K562 (cell line): ENCODE measurements at regions not wholly inside any gene's neighbourhood (a gene's known extent, or its start where the extent isn't known, plus 50 kb on each side); places are given as distances from the start of the nearest gene placed in this dataset.

ENCODE experiments used
- ATAC-seq: fragments of 200-7000 bp; cut with Tn5 transposase; 3 replicates; pipeline ENCODE4 v1.9.1; 2020; ENCODE audit warnings: moderate library complexity
- BruUV-seq: library from RNA; stranded (reverse); fragments of 400-500 nt; replicated peaks from 2 replicates; lab custom pipeline; 2021; lab: Mats Ljungman, UMichigan
- CTCF ChIA-PET: fragments of 300-600 bp; formaldehyde crosslinking; extraction: SDS; loops from one replicate; lab custom pipeline; 2021; ENCODE audit warnings: low intra/inter-chr PET ratio; lab: Yijun Ruan, JAX
- POLR2A ChIA-PET: fragments of 300-600, 350-650 bp; sonication (Branson Sonifier 250); formaldehyde crosslinking; extraction: SDS; loops from one replicate; lab custom pipeline; 2021; ENCODE audit warnings: antibody characterized with exemption, inconsistent platforms; lab: Yijun Ruan, JAX
- DNase-seq, 4 experiments: peaks; one replicate each; pipeline versions ENCODE4 v3.0.0 to v3.0.0-alpha.2; 2011 to 2018; ENCODE audit warnings: low spot score in 3 of 4, mixed read lengths in 3 of 4; ENCODE audit errors: extremely low read depth in 1 of 4
- FAIRE-seq: peaks from 2 replicates; lab custom pipeline; 2011; peaks lifted over from hg19 to GRCh38; lab: Jason Lieb, UNC
- H2AFZ ChIP-seq: 2 replicates; pipeline ENCODE4 v1.6.0; 2011; ENCODE audit warnings: low read depth, low read length, control low read depth, inconsistent platforms
- H3K27ac ChIP-seq: fragments of 200-600 bp; 3 replicates; pipeline ENCODE4 v1.8.0; 2011; ENCODE audit warnings: low read depth, mild to moderate bottlenecking, control low read depth, inconsistent platforms, low read length, moderate library complexity, mixed read lengths; ENCODE audit errors: extremely low read depth
- H3K27me3 ChIP-seq, 2 experiments: fragments of 300-600 bp in 1 of 2; 2 replicates in 1 of 2; 3 replicates in 1 of 2; pipeline versions ENCODE4 v1.6.0 to v1.8.0; 2011; ENCODE audit warnings: inconsistent platforms in 2 of 2, low read length in 2 of 2, mild to moderate bottlenecking in 1 of 2, mixed read lengths in 1 of 2, moderate library complexity in 1 of 2; ENCODE audit not compliant: control insufficient read depth in 2 of 2, insufficient read depth in 2 of 2
- H3K36me3 ChIP-seq: fragments of 300-600 bp; 3 replicates; pipeline ENCODE4 v1.8.0; 2011; ENCODE audit warnings: mild to moderate bottlenecking, low read length, inconsistent platforms; ENCODE audit not compliant: control insufficient read depth, insufficient read depth
- H3K4me1 ChIP-seq, 2 experiments: fragments of 200-600 bp in 1 of 2; replicated peaks in 1 of 2; 2 replicates in 1 of 2; 3 replicates in 1 of 2; pipeline versions ENCODE4 v1.5.1 to v1.8.0; 2011; ENCODE audit warnings: inconsistent platforms in 2 of 2, low read length in 2 of 2, mild to moderate bottlenecking in 1 of 2, mixed read lengths in 1 of 2, moderate library complexity in 1 of 2; ENCODE audit not compliant: control insufficient read depth in 2 of 2, insufficient read depth in 2 of 2
- H3K4me2 ChIP-seq: 2 replicates; pipeline ENCODE4 v1.6.1; 2011; ENCODE audit warnings: low read length, control low read depth, inconsistent platforms, mixed read lengths; ENCODE audit not compliant: insufficient read depth
- H3K4me3 ChIP-seq: fragments of 200-600 bp; sonication (generic), shearing (Covaris generic); 2 replicates; pipeline ENCODE4 v1.5.1; 2016; ENCODE audit warnings: control low read depth, inconsistent platforms
- H3K79me2 ChIP-seq: fragments of 200-600 bp; 3 replicates; pipeline ENCODE4 v1.8.0; 2011; ENCODE audit warnings: low read length, inconsistent platforms; ENCODE audit not compliant: control insufficient read depth, insufficient read depth
- H3K9ac ChIP-seq, 2 experiments: 2 replicates each; pipeline versions ENCODE4 v1.6.0 to v1.6.1; 2011; ENCODE audit warnings: low read depth in 2 of 2, low read length in 2 of 2, control low read depth in 1 of 2, inconsistent platforms in 1 of 2, mild to moderate bottlenecking in 1 of 2, mixed read lengths in 1 of 2; ENCODE audit not compliant: insufficient read depth in 1 of 2
- H3K9me1 ChIP-seq: one replicate; pipeline ENCODE4 v1.6.0; 2011; ENCODE audit warnings: inconsistent platforms, mild to moderate bottlenecking, low read length, moderate library complexity; ENCODE audit not compliant: control insufficient read depth, insufficient read depth
- H3K9me3 ChIP-seq: replicated peaks from 2 replicates; pipeline ENCODE4 v1.5.1; 2011; ENCODE audit warnings: low read depth, low read length, inconsistent platforms; ENCODE audit not compliant: control insufficient read depth, insufficient read depth
- H4K20me1 ChIP-seq: replicated peaks from 2 replicates; pipeline ENCODE4 v1.6.1; 2011; ENCODE audit warnings: low read length, inconsistent platforms, mixed read lengths; ENCODE audit not compliant: control insufficient read depth, insufficient read depth
- CBFA2T3 ChIP-seq: fragments of 450-650 bp; IDR thresholded peaks from 2 replicates; pipeline ENCODE4 v1.6.1; 2017
- CBX1 ChIP-seq: sonication (generic); IDR thresholded peaks from 2 replicates; pipeline ENCODE4 v1.6.1; 2016; ENCODE audit warnings: antibody characterized with exemption, low read depth, mild to moderate bottlenecking
- E2F6 ChIP-seq, 2 experiments: IDR thresholded peaks; 2 replicates each; pipeline ENCODE4 v1.6.1; 2011; ENCODE audit warnings: borderline replicate concordance in 1 of 2, control low read depth in 1 of 2, low read depth in 1 of 2, low read length in 1 of 2, mild to moderate bottlenecking in 1 of 2, mixed read lengths in 1 of 2, moderate library complexity in 1 of 2; ENCODE audit not compliant: insufficient read depth in 1 of 2, insufficient read length in 1 of 2, poor library complexity in 1 of 2, severe bottlenecking in 1 of 2; ENCODE audit errors: extremely low read depth in 1 of 2
- FOSL1 ChIP-seq: fragments of 200-800 bp; sonication (Bioruptor generic); conservative IDR thresholded peaks from 2 replicates; pipeline ENCODE4 v1.6.1; 2016; ENCODE audit warnings: missing genetic modification characterization, missing compliant biosample characterization
- WGBS: fragments of 100-300 bp; shearing (Covaris generic); methylation state at CpG from one replicate; pipeline ENCODE4 v1.1.6; 2016; ENCODE audit warnings: low coverage, mixed read lengths; ENCODE audit not compliant: insufficient coverage; ENCODE audit errors: missing lambda C conversion rate; 5-methylcytosine and 5-hydroxymethylcytosine counted together
- in situ Hi-C: fragments of 300-500 bp; cut with MboI; formaldehyde crosslinking; loops from 4 replicates; pipeline ENCODE4 v1.15.0; 2018; ENCODE audit warnings: inconsistent platforms, mixed read lengths
- intact Hi-C: fragments of 100-400 bp; cut with micrococcal nuclease; formaldehyde crosslinking; loops from 2 replicates; pipeline ENCODE4 v1.14.2; 2022

GRCh38 chr2:41920181-41920580 lies 127.6 kb upstream of the PKDCC start (continued):
- peak; percentile 47; the same call in 1 of the 2 replicates for TF ChIP-seq CBFA2T3

- no TSS peak for BruUV-seq
- Histone ChIP-seq H2AFZ (no peak overlapping the region), H3K9me3 (no peaks in the 10 kb centered on the region), H3K9me1 (no peaks in the 10 kb centered on the region), H3K79me2 (no peaks in the 10 kb centered on the region), H3K27ac (no peak overlapping the region), H3K4me3 (no peak overlapping the region), H3K4me2 (no peak overlapping the region), H4K20me1 (no peaks in the 10 kb centered on the region), H3K36me3 (no peaks in the 10 kb centered on the region), H3K9ac (no peak overlapping the region), H3K4me1 (no peaks in the 10 kb centered on the region), H3K27me3 (no peaks in the 10 kb centered on the region; a peak in 2 of 5 replicates)
- intact Hi-C loops (no loop called here), in situ Hi-C loops (no loop called here)
- peak in 1 of 4 experiments; percentile 19 for DNase-seq
- 0% methylated on average over 2 of the region's 2 CpGs for WGBS
- no peak for FAIRE-seq
- no peak for ATAC-seq
- ChIA-PET POLR2A (interaction anchor here (0.6 to 1.5 kb wide), 4 partner anchors 11 to 157 kb away, joined by 3 read pairs; no protein-coding TSS in a partner anchor), CTCF (no interaction called here)
- TF ChIP-seq FOSL1 (tag), result peak; percentile 47; the same call in 1 of the 2 replicates
- no peak for TF ChIP-seq CBX1
- TF ChIP-seq E2F6 (IDR thresholded peaks at IDR 0.05; ENCODE audit: borderline replicate concordance in 1 of 2, extremely low read depth in 1 of 2, insufficient read depth in 1 of 2, insufficient read length in 1 of 2, low read depth in 1 of 2, low read length in 1 of 2, poor library complexity in 1 of 2, severe bottlenecking in 1 of 2), result peak in 1 of 2 experiments; percentile 51
These were observed 127.0 kb upstream of the PKDCC start for GRCh38 chr2:41920812-41921211.
